NCI-H2081 treated with DMSO at 0.1 percent for 48 hours (cell line): ENCODE measurements at regions not wholly inside any gene's neighbourhood (a gene's known extent, or its start where the extent isn't known, plus 50 kb on each side); places are given as distances from the start of the nearest gene placed in this dataset.

Experiments
- DNase-seq: peaks from one replicate; lab custom pipeline; 2025; lab: John Stamatoyannopoulos, UW

DNA sequence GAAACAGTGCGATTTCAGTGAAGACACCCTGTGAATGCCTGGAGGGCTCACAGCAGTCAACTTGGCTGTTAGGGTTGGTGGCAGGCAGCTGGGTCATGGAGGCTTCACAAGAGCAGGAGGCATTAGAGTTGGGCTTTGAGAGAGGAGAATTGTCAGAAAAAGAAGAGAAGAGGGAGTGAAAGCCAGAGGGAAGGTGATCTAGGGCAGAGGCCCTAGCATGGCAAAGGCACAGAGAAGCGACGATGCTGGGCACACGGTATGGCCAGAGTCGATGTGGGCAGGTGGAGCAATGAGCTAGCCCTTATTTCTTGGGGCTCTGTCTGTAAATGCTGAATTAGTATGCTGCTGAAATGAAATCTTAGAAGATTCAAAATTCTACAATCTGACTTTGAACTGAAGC, 52.6 kb upstream of the OLFM4 start:
- DNase-seq, result no peak

DNA sequence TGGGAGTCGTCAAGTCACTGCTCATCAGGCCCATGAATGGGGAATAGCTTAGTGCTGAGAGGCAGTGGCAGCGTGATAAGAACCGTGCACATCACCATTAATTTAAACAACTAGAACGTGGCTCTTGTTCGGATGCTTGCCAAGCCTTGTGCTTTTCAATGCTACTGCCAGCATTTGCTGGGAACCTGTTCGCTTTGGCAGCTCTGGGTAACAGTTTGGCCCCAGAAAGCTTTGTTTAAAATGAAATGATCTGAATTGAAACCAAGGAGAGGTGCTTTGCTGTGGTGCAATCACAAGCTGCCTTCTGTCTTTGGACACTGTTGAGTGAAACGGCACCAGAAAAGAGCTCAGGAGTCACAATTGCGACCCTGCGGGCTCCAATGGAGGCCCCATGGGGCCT, 53.5 kb upstream of the OLFM4 start:
- no peak for DNase-seq

DNA sequence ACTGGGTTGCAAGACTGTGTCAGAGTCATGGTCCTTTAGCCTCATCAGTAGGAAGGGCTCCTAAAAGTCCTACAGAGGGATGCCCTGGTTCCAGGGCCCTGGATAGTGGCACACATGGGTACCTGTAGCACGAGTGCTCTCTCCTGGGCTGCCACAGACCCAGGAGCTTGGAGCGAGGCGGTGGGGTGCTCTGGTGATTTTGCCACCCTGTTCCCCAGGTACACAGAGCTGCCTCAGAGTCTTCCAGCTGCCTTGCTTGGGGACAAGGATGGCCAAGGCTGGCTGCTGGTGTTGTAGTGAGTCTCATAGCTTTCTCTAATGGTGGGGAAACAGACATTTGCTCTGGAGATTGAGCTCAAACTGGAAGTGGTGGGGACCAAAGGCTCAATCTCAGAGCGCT, 53.9 kb upstream of the OLFM4 start:
- DNase-seq, result no peak

DNA sequence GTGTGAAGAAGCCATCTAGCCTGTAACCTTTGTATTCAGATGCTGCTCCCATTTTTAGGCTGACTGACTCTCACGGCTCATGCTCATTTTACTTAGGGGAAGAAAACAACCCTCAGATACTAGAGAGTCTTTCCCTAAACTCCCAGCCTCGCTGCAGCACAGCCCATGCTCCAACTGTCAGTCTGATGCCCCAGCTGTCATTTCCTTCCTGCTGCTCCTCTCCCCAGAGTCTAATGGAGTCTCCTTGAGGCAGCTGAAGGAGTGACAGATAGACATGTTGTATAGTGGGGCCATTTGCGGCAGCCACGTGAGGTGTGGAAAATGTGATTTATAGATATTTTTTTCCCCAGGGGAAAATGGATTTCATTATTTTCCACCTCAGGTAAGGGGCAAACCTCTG, 59.2 kb upstream of the OLFM4 start:
- DNase-seq, result no peak

DNA sequence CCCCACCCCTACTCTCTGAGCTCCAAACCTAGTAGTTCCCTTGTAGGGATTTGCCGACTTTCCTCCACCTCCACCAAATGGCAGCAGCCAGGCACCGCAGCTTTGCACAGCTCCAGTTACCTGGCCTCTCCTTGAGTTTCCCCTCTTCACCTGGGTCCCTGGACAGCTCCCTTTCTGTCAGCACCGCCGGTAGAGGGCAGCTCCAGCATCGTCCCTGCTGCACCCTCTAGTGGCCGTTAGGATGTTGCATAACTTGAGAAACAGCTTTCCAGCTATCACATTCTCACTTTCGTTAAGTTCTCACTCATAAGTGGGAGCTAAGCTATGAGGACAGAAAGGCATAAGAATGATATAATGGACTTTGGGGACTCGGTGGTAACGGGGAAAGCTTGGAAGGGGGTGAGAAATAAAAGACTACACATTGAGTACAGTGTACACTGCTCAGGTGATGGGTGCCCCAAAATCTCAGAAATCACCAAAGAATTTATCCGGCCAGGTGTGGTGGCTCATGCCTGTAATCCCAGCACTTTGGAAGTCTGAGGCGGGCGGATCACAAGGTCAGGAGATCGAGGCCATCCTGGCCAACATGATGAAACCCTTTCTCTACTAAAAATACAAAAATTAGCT, 60.4 kb upstream of the OLFM4 start:
- peak; percentile 49 for DNase-seq

DNA sequence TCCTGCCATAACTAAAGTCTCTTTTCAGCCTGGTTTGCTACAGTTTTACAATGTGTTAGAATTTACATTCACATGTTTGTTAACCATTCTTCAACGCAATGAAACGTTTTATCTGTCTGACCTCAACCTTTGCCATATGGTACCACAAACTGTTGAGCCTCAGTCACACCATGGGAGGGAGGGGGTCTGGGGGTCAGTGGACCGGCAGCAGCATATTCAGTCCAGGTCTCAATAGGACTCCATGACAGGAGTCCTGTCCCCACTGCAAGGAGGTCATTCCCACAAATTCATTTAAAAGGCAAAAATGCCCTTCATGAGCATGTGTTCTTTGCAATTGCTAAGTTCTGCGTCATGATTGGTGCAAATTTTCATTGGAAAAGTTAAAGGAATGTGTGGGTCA, 66.6 kb upstream of the OLFM4 start:
- no peak for DNase-seq

DNA sequence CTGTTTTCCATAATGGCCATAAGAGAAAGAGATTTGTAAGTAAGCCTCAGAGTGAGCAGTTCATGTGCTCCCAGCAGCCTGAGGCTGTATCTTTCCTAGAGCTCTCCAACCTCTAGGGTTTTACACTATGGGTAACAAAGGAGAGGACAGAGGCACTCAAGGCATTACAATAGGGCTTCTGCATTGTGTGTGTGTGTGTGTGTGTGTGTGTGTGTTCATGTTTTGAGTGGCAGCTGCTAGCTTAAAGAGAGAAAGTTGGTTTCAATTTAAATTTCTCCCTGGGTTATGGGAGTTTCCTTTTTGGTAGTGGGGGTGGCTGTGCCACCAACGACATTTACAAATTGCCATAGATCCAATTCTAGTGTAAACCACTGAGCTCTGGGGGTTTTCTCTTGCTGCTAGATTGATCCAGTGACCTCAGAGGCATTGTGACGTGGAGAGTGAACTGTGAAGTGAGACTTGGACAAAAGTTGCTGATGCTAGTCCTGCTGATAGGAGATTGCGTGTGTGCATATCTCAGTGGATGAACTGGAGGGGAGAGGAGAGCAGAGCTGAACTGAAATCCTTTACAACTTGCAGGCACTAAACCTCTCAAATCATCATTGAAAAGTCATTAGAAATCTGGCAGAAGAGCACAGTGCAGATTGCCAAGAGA, 67.2 kb upstream of the OLFM4 start:
- DNase-seq, result no peak

DNA sequence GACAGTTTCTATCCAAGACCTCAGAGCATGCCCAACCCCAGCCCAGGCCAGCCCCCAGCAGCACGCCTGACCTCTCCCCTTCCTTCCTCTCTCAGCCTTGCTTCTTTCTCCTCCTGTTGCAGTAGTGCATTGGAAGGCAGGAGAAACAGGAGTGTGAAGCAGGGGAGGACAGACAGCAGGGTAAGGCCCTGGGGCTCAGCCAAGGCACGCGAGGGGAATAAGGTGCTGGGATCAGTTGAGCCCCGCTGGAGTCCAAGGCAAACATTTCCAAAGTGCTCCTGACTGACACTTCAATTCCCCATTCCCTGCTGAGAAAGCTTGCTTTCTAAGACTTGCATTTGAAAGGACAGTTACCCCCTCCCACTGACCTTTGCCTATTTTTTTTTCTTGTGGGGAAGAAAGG, 73.1 kb upstream of the OLFM4 start:
- no peak for DNase-seq

DNA sequence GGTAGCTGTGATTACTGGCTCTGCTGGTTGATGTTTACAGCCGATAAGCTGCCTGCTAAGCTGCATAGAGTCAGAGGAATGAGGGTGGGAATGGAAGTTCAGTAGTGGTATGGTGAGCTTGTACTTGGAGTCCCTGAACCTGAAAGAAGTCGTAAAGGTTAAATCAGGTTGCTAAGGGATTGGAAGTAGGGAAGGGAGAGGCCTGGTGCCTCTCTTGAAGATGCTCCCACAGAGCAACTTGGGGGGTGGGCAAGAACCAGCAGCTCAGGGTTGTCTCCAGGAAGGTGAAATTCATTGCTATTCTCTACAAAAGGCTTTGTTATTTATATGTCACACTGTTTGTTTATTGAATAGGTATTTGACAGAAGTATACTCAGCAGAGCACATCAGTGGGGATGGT, 73.8 kb upstream of the OLFM4 start:
- DNase-seq, result no peak

DNA sequence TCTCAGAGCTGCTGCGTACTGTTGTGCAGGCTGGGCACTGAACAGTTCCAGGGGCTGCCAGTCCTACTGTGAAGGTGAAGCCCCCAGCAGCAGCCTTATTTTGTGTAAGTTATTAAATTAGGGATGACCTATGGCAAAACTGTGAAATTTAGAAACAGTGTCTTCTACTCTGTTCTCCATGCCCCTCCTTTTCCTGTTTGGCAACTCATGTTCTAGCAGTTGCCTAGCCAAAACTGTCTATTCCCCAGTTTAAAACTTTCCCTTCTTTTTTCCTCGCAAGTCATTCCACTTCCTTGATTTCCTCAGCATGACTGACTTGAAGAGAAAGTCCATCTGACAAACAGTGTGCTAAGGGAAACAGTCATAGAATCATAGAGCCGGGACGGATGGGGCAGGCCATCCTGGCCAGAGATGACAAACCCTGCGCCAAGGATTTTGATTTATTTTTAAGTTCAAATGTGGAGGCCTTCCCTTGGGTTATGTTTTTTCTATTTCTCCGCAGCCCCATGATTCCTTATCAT, 78.1 kb upstream of the OLFM4 start:
- no peak for DNase-seq

DNA sequence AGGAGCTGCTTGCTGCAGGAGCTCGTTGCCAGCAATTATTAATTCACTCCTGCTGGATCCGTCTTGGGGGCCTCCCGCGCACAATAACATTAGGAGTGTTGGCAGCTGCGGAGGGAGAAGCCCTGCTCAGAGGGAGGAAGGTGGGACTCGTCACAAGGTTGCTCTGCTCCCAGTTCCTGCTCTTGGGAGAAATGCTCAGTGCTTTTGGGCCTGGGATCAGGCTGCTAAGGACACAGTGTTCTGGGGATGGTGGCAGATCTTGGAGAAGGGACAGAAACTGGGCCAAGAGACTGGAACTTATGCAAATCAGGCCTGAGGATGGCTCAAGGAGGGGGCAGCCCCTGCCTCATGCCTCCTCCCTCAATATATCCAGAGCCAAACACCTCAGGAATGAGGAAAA, 78.9 kb upstream of the OLFM4 start:
- DNase-seq, result no peak

DNA sequence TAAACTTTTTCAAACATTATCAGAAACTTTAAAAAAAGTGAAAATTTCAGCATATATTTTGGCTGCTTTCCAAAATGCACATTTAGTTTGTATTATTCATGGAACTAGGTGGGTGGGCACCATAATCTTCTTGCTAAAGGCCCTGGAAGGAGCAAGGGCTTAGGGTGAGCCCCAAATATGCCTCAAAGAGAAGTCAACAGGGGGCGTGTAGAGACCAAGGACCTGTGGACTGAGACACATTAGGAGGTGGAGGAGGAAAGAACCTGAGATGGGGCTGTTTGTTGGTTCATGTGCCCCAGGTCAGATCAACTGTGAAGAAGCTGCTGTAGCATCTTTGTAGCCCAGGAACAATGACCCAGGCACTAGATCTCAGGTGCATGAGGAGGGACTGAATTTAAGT, 79.6 kb upstream of the OLFM4 start:
- DNase-seq, result no peak

DNA sequence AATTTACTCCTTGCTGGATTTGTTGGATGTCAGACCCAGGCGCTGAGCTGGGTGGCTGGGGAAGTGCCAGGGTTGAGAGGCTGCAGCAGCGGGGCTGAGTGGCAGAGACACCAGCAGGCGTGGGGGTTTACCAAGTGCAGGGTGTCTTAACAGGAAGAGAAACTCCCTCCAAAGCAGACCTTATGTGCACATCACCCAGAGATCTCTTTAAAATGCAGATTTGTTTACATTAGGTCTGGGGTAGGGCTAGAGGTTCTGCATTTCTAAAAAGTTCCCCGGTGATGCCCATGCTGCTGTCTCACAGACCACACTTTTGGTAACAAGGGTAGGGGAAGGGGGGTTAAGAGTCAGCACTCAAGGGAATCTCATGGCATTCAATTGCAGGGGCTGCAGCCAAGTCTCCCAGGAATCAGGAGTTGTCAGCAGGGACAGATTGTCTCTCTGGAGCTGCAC, 80.7 kb upstream of the OLFM4 start:
- no peak for DNase-seq

DNA sequence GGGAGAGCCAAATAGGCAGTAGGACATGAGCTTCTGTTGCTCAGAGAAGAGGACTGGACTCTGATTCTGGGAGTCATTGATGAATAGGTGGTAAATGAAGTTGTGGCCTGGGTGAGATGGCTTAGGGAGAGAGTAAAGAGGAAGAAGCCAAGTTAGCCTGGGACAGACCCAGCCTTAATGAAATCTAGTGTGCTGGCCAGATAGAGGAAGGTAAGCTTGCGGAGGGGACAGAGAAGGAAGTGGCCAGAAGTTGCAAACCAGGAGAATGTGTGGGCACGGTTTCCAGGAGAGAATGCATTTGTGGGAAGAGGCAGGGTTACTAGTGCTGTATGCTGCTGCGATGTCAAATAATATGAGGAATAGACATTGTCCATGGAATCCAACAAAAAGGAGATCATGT, 83.3 kb upstream of the OLFM4 start:
- DNase-seq, result no peak

DNA sequence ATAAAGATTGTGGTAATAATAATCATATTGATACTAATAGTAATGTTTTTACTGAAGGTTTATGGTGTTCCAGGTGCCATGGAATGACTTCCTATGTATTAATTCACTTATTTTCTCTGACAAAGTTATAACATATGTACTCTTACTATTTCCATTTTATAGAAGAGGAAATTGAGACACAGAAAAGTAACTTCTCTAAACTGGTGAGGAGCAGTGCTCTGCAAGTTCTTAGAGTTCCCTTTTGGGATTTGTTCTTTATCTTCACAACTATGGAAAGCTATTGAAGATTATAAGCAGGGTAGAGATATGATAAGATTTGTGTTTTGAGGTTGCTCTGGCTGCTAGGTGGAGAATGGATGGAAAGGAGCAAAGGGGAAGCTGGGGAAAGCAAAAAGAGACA, 83.9 kb upstream of the OLFM4 start:
- no peak for DNase-seq

DNA sequence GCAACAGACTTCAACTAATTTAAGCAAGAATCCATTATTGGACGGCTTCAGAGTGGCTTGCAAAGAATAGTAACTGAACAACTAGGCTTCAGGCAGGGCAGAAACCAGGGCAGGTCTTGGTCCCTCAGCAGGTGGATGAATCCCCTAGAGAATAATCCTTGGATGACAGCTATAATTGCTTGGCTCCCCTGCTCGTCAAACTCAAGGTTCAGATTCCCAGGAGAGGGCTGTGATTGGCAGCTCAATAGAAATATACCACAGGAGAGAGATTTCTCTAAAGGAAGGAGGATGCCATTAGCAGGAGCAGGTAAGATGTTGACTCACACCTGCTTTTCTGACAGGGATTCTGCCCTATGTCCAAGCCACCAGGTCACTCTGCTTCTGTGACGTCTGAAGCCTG, 89.6 kb upstream of the PCDH8 start:
- no peak for DNase-seq

DNA sequence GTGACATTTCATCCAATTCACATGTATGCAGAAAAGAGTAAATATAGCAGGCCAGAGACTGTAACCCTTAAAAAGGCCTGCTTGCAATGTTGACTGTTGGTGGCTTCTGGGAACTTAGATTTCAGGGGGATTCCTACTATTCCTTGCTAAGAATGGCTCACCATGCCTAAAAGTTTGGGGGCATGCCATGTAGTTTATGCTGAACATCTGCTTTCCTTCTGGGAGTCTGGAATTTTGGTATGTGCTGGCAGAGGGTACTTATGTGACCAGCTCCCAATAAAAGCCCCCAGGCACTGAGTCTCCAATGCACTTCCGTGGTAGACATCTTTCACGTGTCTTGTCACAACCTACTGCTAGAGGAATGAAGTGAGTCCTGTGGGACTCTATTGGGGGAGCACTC, 88.4 kb upstream of the PCDH8 start:
- DNase-seq, result no peak

DNA sequence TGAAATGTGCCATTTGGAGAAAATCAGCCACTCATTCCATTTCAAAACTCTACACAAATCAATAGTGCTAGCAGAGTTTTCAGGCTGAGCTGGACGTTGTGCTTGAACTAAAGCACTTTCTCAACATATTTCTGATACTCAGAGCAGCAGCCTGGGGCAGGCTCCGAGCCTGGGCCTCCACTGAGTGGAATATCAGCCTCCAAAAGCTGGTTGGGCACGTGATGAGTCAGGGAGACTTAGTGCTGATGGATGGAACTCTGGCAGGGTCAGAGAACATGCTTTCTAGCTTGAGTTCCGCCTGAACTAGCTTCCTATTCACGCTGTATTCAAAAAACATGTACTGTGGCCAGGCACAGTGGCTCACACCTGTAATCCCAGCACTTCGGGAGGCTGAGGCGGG, 85.8 kb upstream of the PCDH8 start:
- DNase-seq, result no peak

DNA sequence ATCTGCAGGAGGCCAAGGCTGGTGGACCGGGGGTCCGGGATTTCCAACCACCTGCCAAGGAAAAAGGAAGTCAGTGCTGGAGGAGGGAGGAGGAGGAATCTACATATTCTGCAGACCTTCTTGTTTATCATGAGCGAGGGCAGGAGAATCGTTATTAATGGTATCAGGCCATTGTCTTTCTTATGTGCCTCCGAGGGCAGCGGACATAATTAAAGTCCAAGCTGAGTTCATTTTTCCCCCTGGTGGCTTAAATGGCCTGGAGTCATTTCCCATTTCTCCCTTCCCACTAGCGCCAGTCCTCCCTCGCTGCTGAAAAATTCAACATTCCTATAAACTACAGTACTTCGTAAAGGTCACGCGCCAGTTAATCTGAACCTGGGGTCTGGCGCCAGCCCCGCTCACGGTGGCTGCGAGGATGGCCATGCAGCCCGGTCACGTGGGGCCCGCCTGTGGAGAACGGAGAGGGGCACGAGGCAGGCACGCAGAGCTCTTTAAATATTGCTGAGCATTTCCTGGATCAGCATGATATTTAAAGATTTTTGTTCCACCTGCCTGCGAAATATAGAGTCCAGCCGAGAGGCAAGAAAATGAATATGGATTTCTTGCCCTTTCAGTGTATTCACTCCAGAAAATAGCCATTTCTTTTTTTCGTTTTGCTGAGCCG, 85.2 kb upstream of the PCDH8 start:
- no peak for DNase-seq

DNA sequence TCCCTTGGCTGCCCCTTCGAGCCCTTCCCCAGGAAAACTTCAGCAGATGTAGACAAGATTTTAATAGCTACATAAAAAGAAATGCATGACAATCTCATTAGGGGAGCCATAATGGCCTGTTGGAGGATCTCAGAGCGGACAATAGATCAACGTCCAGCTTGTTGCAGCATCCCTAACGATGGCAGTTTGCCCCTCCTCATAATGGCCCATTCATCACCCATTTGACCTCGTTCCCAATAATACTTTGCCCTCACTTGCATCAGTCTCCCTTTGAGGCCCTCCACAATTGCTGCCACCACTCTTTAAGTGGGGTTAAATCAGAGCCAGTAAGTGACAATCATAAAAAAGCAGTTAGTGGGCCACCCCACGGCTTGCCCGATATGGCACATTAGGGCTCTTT, 84.7 kb upstream of the PCDH8 start:
- no peak for DNase-seq

DNA sequence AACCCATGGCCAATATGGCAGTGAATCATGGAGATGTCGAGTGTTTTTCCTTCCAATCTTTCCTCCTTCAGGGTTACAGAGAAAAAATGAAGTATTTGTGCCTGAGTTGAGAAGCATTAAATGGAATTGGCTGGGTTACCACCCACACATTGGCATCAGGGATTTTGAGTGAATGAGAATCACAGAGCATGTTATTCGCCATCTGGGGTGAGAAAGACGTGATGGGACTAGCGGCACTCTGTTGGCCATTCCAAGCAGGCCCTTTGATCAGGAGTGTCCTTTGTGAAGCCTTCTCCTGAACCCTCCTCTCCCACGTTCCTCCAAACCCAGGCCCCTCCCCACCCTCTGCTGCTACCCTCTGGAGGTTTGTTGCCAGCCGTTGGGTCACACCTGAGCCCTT, 84.2 kb upstream of the PCDH8 start:
- DNase-seq, result no peak

DNA sequence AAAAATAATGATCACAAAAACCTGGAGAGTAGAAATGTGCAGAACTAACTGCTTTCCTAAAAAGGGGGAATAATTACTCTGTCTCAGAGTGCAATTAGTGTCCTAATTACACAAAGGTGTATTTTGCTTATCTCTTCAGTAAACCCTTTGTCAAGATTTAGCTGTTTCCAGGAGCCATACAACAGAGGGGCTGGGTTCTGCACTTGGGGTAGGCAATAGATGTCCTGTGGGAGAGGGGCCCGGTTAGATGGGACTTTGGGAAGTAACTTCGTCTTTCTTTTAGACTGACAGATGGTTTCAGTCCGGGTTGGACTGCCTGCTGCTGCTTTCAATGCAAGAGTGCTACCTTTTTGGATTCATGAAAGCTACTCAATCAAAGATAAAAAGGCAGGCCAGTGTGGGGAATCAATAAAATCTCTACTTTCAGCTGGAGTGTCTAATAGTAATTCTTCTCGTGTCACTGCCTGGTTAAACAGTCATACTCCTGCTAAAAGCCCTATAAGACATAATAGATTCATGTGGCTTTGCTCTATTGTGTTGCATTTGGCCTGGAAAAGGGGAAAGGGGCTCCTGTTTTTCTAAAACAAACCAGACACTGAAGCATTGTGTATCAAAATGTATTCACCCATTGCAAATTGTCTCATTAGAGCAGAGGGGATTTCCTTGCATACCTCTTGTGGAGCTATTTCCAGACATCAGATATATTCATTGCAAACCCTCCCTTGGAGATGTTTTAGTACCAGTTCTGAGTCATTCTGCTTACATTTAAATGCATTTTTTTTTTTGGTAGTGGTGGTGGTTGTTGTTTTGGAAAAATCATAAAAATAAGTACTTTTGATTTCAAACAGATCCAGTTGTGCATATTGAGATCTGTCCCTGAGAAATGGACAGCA, 83.3 kb upstream of the PCDH8 start:
- no peak for DNase-seq

DNA sequence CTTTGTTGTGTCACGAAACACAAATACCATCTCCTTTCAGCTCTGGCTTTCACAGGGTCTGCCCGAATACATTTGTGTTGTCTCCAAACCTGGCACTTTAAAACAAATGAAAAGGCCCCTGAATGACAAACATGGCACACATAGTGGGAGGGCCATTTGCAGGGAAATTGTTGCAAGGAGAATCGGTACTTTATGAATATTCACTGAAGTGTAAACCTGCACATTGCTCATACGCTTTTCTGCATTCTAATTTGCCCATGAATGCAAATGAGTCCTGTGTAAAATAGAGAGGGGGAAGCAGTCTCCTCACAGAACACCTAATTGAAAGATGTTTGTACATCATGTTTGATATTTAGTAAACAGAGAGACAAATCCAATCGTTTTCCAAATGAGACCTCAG, 82.7 kb upstream of the PCDH8 start:
- DNase-seq, result no peak
